Psoas muscle (tissue), 7 donors: ENCODE measurements at regions not wholly inside any gene's neighbourhood (a gene's known extent, or its start where the extent isn't known, plus 50 kb on each side); places are given as distances from the start of the nearest gene placed in this dataset.

Experiments
- ATAC-seq, 4 donors: fragments of 200-7000 bp; cut with Tn5 transposase; one replicate each; pipeline ENCODE4 v1.9.1; 2020; ENCODE audit warnings: moderate library complexity in 3 of 4, mild to moderate bottlenecking in 2 of 4
- DNase-seq, 2 donors: peaks; one replicate each; pipeline ENCODE4 v3.0.0-alpha.2; 2020
- H3K27ac ChIP-seq: fragments of 200-600 bp; one replicate; pipeline ENCODE4 v1.8.0; 2022
- H3K27me3 ChIP-seq, 3 donors: fragments of 200-600 bp in 1 of 3; one replicate each; pipeline versions ENCODE4 v1.6.1 to v1.8.0; 2013 to 2022; ENCODE audit warnings: low read length in 2 of 3, mild to moderate bottlenecking in 2 of 3, moderate library complexity in 1 of 3; ENCODE audit not compliant: insufficient read depth in 3 of 3
- H3K36me3 ChIP-seq, 2 donors: fragments of 200-600 bp in 1 of 2; one replicate each; pipeline versions ENCODE4 v1.6.1 to v1.8.0; 2013 to 2022; ENCODE audit warnings: low read depth in 1 of 2, mild to moderate bottlenecking in 1 of 2, moderate library complexity in 1 of 2; ENCODE audit not compliant: insufficient read depth in 1 of 2
- H3K4me1 ChIP-seq: fragments of 200-600 bp; one replicate; pipeline ENCODE4 v1.8.0; 2022
- H3K4me3 ChIP-seq: fragments of 200-600 bp; one replicate; pipeline ENCODE4 v1.8.0; 2022; ENCODE audit warnings: mild to moderate bottlenecking
- H3K9me3 ChIP-seq: fragments of 200-600 bp; one replicate; pipeline ENCODE4 v1.8.0; 2022
- WGBS, 3 donors: extraction: QIAGEN DNeasy Blood & Tissue Kit; methylation state at CpG; one replicate each; pipeline versions ENCODE4 v1.1.6 to v1.1.7; 2013; 5-methylcytosine and 5-hydroxymethylcytosine counted together
- intact Hi-C, 2 donors: fragments of 100-400 bp; cut with DNase I; formaldehyde crosslinking; loops; one replicate each; pipeline versions ENCODE4 v1.11.0 to v1.14.2; 2022
- TF ChIP-seq, protein P1 (sequence below): fragments of 200-600 bp; IDR thresholded peaks from one replicate; pipeline ENCODE4 v1.8.0; 2022; ENCODE audit warnings: antibody characterized with exemption
- donor health status: healthy with polysubstance abuse.
- donor health status: DM: no; HTN: no; CAD: no; lungs with moderate emphysema.
- donor health status: Bipolar disorder and iron deficiency.
- donor health status: healthy.
- donor health status: DM: yes; HTN: yes; CAD: no.
- donor health status: DM: no; HTN: no; CAD: no.
- donor health status: DM: yes; HTN: yes; CAD: no.

DNA sequence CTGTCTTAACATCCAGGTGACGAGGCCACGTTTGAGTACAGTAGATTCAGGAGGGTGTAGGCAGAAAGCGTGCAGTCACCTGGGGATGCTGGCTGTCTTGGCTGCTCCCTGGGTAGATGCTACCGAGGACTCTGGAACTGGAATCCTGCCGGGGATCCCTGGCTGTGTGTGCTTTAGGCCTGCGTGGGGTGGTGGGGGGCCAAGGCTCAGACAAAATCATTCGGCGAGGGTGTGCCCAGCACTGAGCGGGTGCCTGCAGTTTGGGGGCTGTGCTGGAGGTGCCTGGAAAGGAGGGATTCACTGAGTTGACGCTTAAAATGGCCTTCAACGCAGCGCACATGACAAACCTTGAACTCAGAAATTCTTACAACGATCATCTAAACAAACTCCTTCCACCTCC is 93.5 kb upstream of the PODXL start:
- Histone ChIP-seq H3K4me3 (no peak overlapping the region), H3K27me3 (no peaks in the 10 kb centered on the region), H3K4me1 (no peaks in the 10 kb centered on the region), H3K9me3 (no peaks in the 10 kb centered on the region), H3K36me3 (no peaks in the 10 kb centered on the region), H3K27ac (no peak overlapping the region)
- intact Hi-C loops, result loop anchor here (5.0 kb wide), 3 partner anchors 33 to 98 kb away; partner anchors contain the start of gene PODXL (in 1 of the 2)
- DNase-seq, result no peak
- TF ChIP-seq, protein P1, sequence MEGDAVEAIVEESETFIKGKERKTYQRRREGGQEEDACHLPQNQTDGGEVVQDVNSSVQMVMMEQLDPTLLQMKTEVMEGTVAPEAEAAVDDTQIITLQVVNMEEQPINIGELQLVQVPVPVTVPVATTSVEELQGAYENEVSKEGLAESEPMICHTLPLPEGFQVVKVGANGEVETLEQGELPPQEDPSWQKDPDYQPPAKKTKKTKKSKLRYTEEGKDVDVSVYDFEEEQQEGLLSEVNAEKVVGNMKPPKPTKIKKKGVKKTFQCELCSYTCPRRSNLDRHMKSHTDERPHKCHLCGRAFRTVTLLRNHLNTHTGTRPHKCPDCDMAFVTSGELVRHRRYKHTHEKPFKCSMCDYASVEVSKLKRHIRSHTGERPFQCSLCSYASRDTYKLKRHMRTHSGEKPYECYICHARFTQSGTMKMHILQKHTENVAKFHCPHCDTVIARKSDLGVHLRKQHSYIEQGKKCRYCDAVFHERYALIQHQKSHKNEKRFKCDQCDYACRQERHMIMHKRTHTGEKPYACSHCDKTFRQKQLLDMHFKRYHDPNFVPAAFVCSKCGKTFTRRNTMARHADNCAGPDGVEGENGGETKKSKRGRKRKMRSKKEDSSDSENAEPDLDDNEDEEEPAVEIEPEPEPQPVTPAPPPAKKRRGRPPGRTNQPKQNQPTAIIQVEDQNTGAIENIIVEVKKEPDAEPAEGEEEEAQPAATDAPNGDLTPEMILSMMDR, result no peak
- no peak for ATAC-seq
- WGBS, 3 donors, result 87 to 93% (median 91%) methylated on average over 13 of the region's 13 CpGs

DNA sequence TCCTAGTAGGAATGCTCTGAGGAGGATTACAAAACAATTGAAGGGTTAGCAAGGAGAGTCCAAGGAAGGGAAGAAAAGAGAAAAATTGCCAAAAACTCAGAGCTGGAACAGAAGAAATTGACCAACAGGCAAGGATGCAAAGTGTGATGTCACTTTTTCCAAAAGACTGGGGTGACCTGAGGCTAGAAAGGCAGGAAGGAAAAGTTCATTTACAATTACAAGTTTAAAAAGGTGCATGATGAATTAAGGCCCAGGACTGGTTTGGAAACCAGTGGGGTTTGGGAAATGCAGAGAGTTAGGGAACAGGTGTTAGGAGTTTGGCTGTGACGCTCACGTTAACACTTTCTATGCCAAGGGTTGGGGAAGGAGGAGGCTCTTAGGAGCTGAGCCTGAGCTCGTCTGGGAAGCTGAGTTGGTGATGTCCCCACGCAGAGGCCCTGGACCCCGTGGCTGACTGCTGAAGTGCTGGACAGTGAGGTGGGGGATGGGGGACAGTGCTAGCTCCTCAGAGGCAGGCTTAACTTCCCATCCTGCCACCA is 92.6 kb upstream of the PODXL start:
- TF ChIP-seq, protein P1, result no peak
- DNase-seq, result peak in 1 of 2 donors; percentile 43
- peak in 2 of 4 donors; percentile 37 to 42 for ATAC-seq
- no peaks in the 10 kb centered on the region for H3K36me3 ChIP-seq
- H3K27ac ChIP-seq, result no peak overlapping the region
- intact Hi-C loops, result no loop called here
- H3K4me1 ChIP-seq, result no peaks in the 10 kb centered on the region
- no peaks in the 10 kb centered on the region for H3K27me3 ChIP-seq
- 28 to 35% (median 35%) methylated on average over 5 of the region's 5 CpGs for WGBS, 3 donors
- H3K9me3 ChIP-seq, result no peaks in the 10 kb centered on the region
- H3K4me3 ChIP-seq, result no peak overlapping the region

DNA sequence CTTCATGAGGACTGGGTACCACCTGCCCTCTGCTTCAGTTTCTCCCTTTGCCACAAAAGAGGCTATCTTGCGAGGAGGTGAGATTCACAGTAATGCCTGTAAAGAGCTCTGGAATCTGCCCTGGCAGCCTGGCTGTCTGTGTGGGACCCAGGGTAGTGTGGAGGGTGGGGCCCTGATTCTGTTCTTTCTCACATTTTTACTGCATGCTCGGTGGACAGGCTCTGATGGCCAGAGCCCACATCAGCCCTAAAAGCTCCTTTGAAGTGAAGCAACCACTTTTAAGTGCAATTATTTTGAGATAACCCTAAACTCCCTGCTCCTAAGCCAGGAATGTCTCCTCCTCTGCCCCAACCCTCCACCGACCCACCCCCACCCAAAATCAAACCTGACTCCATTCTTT is 92.1 kb upstream of the PODXL start:
- H3K36me3 ChIP-seq, result no peaks in the 10 kb centered on the region
- TF ChIP-seq, protein P1, result no peak

DNA sequence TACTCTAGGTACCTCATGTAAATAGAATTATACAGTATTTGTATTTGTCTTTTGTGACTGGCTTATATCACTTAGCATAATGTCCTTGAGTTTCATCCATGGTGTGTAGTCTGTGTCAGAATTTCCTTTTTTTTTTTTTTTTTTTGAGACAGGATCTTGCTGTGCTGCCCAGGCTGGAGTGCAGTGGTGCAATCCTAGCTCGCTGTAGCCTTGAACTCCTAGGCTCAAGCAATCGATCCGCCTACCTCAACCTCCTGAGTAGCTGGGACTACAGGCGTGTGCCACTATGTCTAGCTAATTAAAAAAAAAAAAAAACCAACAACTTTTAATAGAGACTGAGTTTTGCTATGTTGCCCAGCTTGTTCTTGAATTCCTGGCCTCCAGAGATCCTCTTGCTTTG is 89.8 kb upstream of the PODXL start:
- WGBS, 3 donors, result 93 to 96% (median 93%) methylated on average over 4 of the region's 4 CpGs
- no peaks in the 10 kb centered on the region for H3K36me3 ChIP-seq
- intact Hi-C loops, result no loop called here
- TF ChIP-seq, protein P1, result no peak
- ATAC-seq, result no peak
- H3K27me3 ChIP-seq, result no peaks in the 10 kb centered on the region
- H3K4me3 ChIP-seq, result no peak overlapping the region
- H3K4me1 ChIP-seq, result no peaks in the 10 kb centered on the region
- DNase-seq, result no peak
- no peaks in the 10 kb centered on the region for H3K9me3 ChIP-seq
- H3K27ac ChIP-seq, result no peak overlapping the region

More for the DNA sequence above, 92.1 kb upstream of the PODXL start:
- intact Hi-C loops, result no loop called here
- ATAC-seq (no peak), DNase-seq (peak in 1 of 2 donors; percentile 26)
- no peak overlapping the region for H3K27ac ChIP-seq
- H3K27me3 ChIP-seq, result no peaks in the 10 kb centered on the region
- WGBS, 3 donors, result 54 to 56% (median 55%) methylated on average over 3 of the region's 3 CpGs
- no peak overlapping the region for H3K4me3 ChIP-seq
- H3K4me1 ChIP-seq, result no peaks in the 10 kb centered on the region
- H3K9me3 ChIP-seq, result no peaks in the 10 kb centered on the region

DNA sequence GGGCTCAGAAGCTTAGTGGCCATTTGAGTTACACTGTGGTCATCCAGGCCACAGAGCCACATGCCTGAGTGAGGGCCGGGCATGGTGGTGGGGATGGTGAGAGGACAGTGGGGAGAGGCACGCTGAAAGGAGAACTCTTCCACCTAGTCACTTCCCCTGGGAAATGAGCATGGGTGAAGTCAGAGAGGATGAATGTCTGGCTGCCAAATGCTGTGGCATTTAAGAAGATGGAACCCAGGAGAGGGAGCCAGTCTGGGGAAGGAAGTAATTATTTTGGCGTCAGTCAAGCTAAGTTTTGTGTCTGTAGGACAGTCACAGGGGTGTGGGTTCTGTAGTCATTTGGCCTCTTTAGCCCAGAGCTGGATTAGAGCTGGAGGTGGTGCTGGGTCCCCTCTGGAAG is 86.0 kb upstream of the PODXL start:
- no peak for DNase-seq
- WGBS, 3 donors, result 69 to 77% (median 72%) methylated on average over 3 of the region's 3 CpGs
- intact Hi-C loops, result no loop called here
- Histone ChIP-seq H3K27ac (no peak overlapping the region), H3K27me3 (no peaks in the 10 kb centered on the region), H3K4me1 (no peaks in the 10 kb centered on the region), H3K9me3 (no peaks in the 10 kb centered on the region), H3K4me3 (no peak overlapping the region), H3K36me3 (no peaks in the 10 kb centered on the region)
- no peak for ATAC-seq
- TF ChIP-seq, protein P1, result no peak
